ENCODE measurements at regions not wholly inside any gene's neighbourhood (a gene's known extent, or its start where the extent isn't known, plus 50 kb on each side); places are given as distances from the start of the nearest gene placed in this dataset.

DNA sequence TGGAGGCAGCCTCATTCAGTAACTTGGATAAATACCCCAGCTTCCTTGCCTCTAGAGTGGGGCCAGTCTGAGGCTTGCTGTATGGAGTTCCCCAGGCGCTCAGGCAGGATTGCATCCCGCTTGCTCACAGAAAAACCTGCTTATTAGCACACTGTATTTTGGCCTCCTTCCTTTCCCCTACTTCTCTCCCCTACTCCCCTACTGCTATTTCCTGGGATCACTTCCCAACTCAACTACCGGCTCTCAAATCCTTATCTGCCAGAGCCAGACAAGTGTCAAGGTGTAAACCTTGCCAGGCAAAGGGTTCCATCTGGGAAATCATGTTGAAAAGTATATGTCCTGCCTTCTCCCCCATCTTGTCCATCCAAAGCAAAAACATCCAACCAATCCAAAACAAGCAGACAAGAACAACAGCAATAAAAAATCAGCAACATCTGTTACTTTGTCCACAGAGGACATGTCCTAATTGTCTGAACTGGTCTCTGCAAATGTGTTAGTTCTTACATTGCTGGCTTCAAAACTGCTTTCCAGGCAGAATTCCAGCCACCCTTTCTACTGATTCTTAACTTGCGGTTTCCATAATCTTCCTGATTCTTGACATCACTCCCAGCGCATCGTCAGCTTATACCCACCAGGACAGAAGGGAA is 164.1 kb upstream of the SEMA6A start:
- TF ChIP-seq POLR2A (IDR thresholded peaks at IDR 0.05; ENCODE audit: low read depth, low read length) (no peak), POLR2AphosphoS5 (IDR thresholded peaks at IDR 0.05; ENCODE audit: low read depth, low read length) (no peak), TAF1 (IDR thresholded peaks at IDR 0.05; ENCODE audit: borderline replicate concordance, low read depth, low read length) (no peak)

Measured in GM12892 (cell line).